HG03025 (cell line): ENCODE measurements at regions not wholly inside any gene's neighbourhood (a gene's known extent, or its start where the extent isn't known, plus 50 kb on each side); places are given as distances from the start of the nearest gene placed in this dataset.

Experiments
- ATAC-seq: cut with Tn5 transposase; IDR thresholded peaks from one replicate; pipeline ENCODE4 v1.9.1; 2021; ENCODE audit warnings: mild to moderate bottlenecking, moderate library complexity; ENCODE audit not compliant: unreplicated experiment, low FRiP score

DNA sequence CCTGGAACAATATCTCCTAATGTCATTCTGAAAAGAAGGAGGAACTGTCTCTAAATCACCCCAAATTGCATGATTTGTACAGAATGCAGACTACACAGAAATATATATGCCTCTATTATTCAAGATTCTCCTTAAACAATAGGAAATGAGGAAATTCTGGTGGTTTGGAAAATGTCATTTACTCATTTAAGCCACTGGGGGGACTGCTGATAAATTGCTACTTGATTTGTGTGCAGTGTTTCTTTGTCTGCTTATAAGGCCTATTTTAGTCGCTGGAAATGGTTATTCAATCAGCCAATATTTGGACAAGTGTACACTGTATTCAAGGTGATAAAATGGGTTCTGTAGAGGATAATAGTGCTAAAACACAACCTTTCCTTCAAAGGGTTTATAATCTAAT, 801.9 kb upstream of the CELF4 start:
- ATAC-seq = no peak

DNA sequence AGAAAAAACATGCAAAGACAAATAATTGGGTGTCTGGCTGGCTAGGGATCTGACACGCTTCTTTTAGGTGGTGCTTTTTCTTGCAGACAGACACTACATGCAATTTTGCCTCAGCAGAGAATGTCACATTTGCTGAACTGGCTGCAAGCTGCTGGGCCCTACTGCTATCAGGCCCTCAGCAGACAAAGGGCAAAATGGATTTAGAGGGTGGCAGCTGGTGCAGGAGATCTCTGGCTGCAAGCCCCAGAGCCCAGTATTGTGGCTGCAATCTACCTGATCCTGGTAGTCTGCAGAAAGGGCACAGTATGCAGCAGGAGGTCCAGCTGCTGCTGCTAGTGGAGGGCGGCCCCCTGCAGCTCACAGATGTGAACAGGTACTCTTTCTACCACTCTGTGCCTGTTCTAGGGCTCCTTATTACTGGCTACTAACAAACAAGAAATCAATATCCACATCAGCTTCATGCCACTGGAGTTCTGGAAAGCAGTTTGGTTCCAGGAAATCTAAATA, 796.7 kb upstream of the CELF4 start:
- no peak for ATAC-seq

GRCh38 chr18:38358805-38359657, 793.4 kb upstream of the CELF4 start:
- ATAC-seq = no peak

GRCh38 chr18:38353149-38353548, 787.6 kb upstream of the CELF4 start:
- ATAC-seq = no peak

DNA sequence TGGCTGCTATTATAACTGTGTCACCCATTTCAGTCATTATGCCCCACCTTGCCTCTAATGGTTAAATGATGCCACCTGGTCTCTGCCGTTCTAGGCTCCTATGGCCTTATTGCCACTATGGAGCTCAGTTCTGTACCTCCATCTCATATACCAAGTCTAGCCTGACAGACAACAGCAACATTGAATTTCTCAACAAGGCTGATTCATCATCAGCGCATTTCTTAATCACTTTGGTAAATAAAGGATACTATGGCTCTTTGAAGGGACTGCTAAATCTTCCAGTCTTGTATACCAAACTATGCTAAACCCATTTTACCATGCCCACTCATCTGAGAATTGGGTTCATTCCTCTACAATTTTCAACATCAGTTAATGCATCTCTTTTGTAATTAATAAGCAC, 784.5 kb upstream of the CELF4 start:
- no peak for ATAC-seq

GRCh38 chr18:38330573-38330972, 765.0 kb upstream of the CELF4 start:
- ATAC-seq = no peak

- no peak for ATAC-seq
These were observed 763.5 kb upstream of the CELF4 start for GRCh38 chr18:38329145-38329544.

GRCh38 chr18:38322206-38322605, 756.6 kb upstream of the CELF4 start:
- no peak for ATAC-seq

DNA sequence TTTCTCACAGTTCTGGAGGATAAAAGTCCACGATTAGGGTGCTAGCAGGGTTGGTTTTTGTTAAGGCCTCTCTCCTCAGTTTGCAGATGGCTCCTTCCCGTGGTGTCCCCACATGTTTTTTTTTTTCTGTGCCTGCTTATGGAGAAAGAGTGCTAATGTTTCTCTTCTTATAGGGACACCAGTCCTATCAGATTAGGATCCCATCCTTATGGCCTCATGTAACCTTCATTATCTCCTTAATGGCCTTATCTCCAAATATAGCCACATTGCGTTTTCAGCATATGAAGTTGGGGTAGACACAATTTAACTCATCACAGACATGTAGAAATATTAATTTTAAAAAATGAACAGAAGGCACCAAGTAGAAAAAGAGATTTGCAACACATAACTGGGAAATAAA, 755.7 kb upstream of the CELF4 start:
- ATAC-seq = no peak

DNA sequence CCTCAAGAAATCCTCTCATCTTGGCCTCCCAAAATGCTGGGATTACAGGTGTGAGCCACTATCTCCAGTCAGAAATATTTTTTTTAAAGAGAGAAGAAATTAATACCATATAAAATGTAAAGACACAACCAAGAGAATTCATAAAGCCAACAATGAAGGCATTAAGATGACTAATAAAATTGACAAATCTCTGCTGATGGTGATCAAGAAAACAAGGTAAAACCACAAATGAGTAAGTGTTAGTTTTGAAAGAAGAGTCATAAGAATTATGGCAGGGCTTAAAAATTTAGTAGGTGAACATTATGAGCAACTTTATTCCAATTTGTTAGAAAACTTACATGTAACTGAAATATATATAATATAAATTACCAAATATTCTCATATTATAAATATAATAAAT, 752.8 kb upstream of the CELF4 start:
- ATAC-seq = no peak

DNA sequence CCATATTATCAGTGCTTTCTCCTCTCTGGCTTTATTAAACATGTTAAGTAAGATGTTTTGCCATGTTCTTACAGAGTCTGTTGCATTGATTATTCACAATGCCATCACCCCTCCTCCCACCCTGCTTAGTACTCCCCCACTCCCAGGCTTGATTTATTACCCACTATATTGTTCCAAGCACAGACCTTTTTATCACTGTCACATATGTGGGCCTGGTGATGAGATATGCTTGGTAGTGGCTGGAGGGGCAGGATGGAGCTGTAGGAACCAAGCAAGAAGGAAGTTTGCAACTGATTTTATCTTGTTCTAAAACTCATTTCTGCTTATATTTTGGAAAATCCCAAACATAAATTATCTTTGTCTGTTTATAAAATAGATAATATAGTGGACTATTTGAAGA, 748.2 kb upstream of the CELF4 start:
- no peak for ATAC-seq

GRCh38 chr18:38312532-38312931, 746.9 kb upstream of the CELF4 start:
- ATAC-seq = no peak

DNA sequence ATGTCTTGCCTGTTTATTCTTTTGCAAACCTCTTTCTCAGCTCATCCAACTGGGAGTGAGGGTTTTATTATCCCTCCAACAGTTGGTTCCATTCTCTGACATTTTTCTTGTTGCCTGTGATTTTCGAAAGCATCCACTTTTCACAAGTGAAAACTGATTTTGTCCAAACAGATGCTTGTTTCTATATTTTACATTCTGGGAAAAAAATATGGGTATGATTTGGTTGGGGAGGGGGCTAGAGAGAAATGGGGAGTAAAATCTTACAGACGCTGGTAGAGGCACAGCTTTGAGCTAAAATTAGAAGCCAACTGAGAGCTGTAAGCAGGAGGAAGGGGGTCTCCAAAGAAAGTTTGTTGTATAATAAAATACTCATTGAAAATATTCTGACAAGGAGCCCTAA, 745.3 kb upstream of the CELF4 start:
- ATAC-seq = no peak

DNA sequence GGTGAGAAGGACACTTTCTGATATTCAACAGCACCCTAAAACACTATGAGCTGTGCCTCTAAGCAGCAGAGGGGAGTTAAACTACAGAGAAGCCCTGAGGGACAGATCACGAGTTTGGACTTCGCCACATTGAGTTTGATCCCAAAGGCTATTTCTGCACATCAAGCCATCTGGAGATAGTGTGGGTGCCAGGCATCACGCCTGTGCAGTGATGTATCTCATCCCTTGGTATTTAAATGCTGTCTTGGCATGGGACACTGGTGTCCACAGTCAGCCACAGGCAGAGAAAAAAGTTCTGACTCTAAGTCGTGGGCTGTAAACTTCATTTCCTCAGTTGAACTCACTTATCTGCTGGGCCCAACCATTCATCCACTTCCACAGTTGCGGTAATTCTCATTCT, 742.3 kb upstream of the CELF4 start:
- ATAC-seq = no peak

DNA sequence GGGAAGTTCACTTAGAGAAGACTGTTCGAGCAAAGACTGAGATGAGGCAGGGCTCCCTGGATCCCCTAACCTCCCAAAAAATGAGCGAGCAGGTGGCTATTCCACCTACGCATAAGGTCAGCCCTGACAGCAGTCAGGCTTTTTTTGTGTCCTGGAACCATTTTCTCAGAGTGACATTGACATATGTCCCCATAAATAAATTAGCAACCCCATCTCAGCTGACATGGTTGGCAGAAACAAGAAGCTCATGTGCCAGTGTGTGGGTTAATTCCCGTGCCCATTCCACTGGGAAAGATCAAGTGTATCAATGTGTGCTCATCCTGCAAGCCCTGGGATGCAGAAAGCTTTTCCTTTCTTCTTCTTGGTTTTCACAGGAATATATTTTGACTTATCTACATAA, 740.4 kb upstream of the CELF4 start:
- no peak for ATAC-seq

DNA sequence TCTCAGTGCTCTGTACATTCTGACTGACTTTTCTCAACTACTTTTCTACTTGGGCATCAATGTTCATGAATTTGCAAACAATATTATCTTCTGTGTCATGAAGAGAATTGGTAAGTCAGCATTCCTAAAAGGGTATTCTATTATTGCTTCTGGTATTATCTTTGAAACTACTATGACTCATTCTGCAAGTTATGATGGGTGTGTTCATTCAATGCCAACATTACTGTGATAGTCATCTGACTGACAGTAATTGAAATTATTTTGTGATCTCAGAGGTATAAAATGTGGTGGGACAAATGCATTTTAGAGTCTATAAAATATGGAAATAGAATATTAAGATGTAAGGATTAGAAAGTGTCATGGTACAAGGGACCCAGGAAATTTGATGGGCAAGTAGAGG, 736.0 kb upstream of the CELF4 start:
- ATAC-seq = no peak

DNA sequence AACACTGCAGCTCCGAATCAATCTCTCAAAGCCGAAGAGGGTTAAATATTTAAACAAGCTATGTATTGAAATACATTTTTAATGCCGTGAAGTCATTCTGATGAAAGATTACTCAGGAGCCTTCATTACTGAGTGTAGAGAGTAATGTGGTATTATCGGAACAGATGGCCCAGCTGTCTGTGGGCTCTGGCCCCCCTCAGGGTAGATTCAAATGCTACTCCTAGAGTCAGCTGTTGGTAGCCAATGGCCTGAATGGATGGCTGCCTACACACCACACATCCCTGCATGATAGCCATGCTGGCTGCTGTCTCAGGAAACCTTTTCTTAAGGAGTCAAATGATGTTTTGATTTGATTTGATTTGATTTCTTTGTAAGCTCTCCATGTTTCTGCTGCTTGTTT, 732.3 kb upstream of the CELF4 start:
- ATAC-seq = no peak

GRCh38 chr18:38290229-38290628, 724.6 kb upstream of the CELF4 start:
- no peak for ATAC-seq

DNA sequence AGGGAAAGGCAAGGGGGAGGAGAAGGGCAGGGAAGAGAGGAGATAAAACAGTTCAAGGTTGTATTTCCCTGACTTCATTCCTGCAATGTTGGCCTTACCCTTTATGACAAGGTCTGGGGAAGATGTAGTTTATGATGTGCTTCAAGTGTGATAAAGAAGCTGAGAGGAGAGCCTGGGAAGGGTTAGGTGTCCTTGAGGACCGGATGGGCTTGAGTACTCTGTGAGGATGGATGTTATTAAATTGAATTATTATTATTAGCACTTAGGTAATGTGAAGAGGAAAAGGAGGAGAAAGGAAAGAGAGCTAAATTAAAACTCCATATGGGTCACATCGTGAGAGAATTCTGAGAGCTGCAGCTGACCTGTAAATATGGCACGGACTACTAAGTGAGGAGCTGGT, 719.4 kb upstream of the CELF4 start:
- no peak for ATAC-seq

GRCh38 chr18:38263066-38263465, 697.5 kb upstream of the CELF4 start:
- no peak for ATAC-seq

DNA sequence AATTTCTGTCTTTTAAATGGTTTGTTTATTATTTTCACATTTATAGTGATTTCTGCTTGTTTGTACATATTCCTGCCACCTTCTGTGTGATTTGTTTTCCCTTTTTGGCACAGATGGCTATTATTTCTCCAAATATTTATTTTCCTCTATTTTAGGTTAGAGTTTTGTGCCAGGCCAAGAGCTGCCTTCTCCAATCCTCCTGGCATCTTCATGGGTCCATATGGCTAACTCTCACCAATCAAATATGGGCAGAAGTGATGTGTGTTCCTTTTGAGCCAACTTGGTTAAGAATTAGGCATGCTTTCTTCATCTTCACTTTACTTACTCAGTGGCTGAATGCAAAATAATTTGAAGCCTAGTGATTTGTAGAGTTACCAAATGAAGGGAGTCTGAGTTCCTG, 697.1 kb upstream of the CELF4 start:
- ATAC-seq = no peak

DNA sequence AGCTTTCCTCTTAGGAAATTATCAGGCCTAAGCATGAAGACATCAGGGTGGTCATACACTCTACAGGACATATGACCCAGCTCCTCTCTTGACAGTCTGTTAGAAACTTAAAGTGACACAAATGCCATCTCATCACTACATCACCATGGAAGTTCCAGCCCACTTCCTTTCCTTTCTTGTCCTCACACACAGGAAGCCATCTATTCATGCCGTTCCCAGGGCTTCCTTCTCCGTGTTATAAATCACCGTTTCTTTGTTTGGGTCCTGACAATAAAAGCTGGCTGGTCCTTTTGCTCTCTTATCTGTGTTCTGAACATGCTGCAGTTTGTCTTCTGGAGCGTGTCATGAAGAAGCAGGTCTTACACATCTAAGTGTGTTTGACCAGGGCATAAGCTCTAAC, 692.1 kb upstream of the CELF4 start:
- ATAC-seq = no peak

GRCh38 chr18:38256366-38256765, 690.8 kb upstream of the CELF4 start:
- no peak for ATAC-seq
